HFFc6 (cell line): ENCODE measurements at regions not wholly inside any gene's neighbourhood (a gene's known extent, or its start where the extent isn't known, plus 50 kb on each side); places are given as distances from the start of the nearest gene placed in this dataset.

Experiments
- DNase-seq: peaks from one replicate; pipeline ENCODE4 v3.0.0-alpha.2; 2018
- H3K27ac Mint-ChIP-seq: 2 replicates; pipeline ENCODE4 v1.8.0; 2020; ENCODE audit warnings: mild to moderate bottlenecking, mixed read lengths
- H3K27me3 Mint-ChIP-seq: 2 replicates; pipeline ENCODE4 v1.8.0; 2021; ENCODE audit warnings: mild to moderate bottlenecking, moderate library complexity, mixed read lengths; ENCODE audit not compliant: insufficient read depth
- H3K36me3 Mint-ChIP-seq: 2 replicates; pipeline ENCODE4 v1.8.0; 2021; ENCODE audit warnings: low read depth, mixed read lengths
- H3K4me1 Mint-ChIP-seq: 2 replicates; pipeline ENCODE4 v1.8.0; 2020; ENCODE audit warnings: low read depth, mixed read lengths
- H3K4me3 Mint-ChIP-seq: 2 replicates; pipeline ENCODE4 v1.8.0; 2020; ENCODE audit warnings: mild to moderate bottlenecking, moderate library complexity, mixed read lengths
- H3K9me3 Mint-ChIP-seq: 2 replicates; pipeline ENCODE4 v1.8.0; 2020; ENCODE audit warnings: mild to moderate bottlenecking, mixed read lengths
- CTCF ChIP-seq: fragments of 200-600 bp; sonication (generic); IDR thresholded peaks from 2 replicates; pipeline ENCODE4 v1.5.0; 2021; ENCODE audit warnings: antibody characterized with exemption, mild to moderate bottlenecking

- H3K27ac Mint-ChIP-seq = no peak overlapping the region
- H3K27me3 Mint-ChIP-seq = peaks cover 2% of the 10 kb centered on the region; the same call in 1 of the 2 replicates
- H3K4me1 Mint-ChIP-seq = no peaks in the 10 kb centered on the region
These were observed 501.2 kb upstream of the INTU start for GRCh38 chr4:127131527-127131926.

GRCh38 chr4:127134490-127134889 is 498.3 kb upstream of the INTU start:
- Mint-ChIP-seq H3K36me3 (no peaks in the 10 kb centered on the region), H3K4me3 (no peak overlapping the region), H3K9me3 (no peaks in the 10 kb centered on the region), H3K4me1 (no peaks in the 10 kb centered on the region), H3K27ac (no peak overlapping the region), H3K27me3 (no peaks in the 10 kb centered on the region; the same call in 1 of the 2 replicates)
- no peak for TF ChIP-seq CTCF
- DNase-seq = no peak

More at GRCh38 chr4:127131527-127131926, 501.2 kb upstream of the INTU start:
- TF ChIP-seq CTCF = no peak
- Mint-ChIP-seq H3K36me3 (no peaks in the 10 kb centered on the region), H3K9me3 (no peaks in the 10 kb centered on the region), H3K4me3 (no peak overlapping the region)
- DNase-seq = no peak

GRCh38 chr4:127138586-127138985 is 494.2 kb upstream of the INTU start:
- TF ChIP-seq CTCF = no peak
- H3K27me3 Mint-ChIP-seq = no peaks in the 10 kb centered on the region; the same call in 1 of the 2 replicates
- DNase-seq = no peak
- H3K27ac Mint-ChIP-seq = no peak overlapping the region
- no peak overlapping the region for H3K4me3 Mint-ChIP-seq
- no peaks in the 10 kb centered on the region for H3K9me3 Mint-ChIP-seq
- H3K36me3 Mint-ChIP-seq = no peaks in the 10 kb centered on the region
- peaks cover 29% of the 10 kb centered on the region for H3K4me1 Mint-ChIP-seq

GRCh38 chr4:127139788-127140286 is 492.9 kb upstream of the INTU start:
- H3K27ac Mint-ChIP-seq = no peak overlapping the region
- H3K4me1 Mint-ChIP-seq = peaks cover 42% of the 10 kb centered on the region

GRCh38 chr4:127140306-127140705 is 492.5 kb upstream of the INTU start:
- Mint-ChIP-seq H3K27me3 (no peaks in the 10 kb centered on the region; the same call in 1 of the 2 replicates), H3K36me3 (no peaks in the 10 kb centered on the region), H3K27ac (no peak overlapping the region), H3K4me1 (peaks cover 43% of the 10 kb centered on the region), H3K4me3 (no peak overlapping the region), H3K9me3 (no peaks in the 10 kb centered on the region)
- TF ChIP-seq CTCF = no peak
- peak; percentile 9 for DNase-seq

More at GRCh38 chr4:127139788-127140286, 492.9 kb upstream of the INTU start:
- TF ChIP-seq CTCF = no peak
- no peaks in the 10 kb centered on the region; the same call in 1 of the 2 replicates for H3K27me3 Mint-ChIP-seq
- no peak overlapping the region for H3K4me3 Mint-ChIP-seq
- no peaks in the 10 kb centered on the region for H3K36me3 Mint-ChIP-seq
- no peak for DNase-seq
- no peaks in the 10 kb centered on the region for H3K9me3 Mint-ChIP-seq

- Mint-ChIP-seq H3K27ac (peak overlapping the region; percentile 14; the same call in 1 of the 2 replicates), H3K9me3 (no peaks in the 10 kb centered on the region), H3K36me3 (no peaks in the 10 kb centered on the region), H3K4me3 (no peak overlapping the region), H3K4me1 (peaks cover 43% of the 10 kb centered on the region), H3K27me3 (no peaks in the 10 kb centered on the region)
- no peak for TF ChIP-seq CTCF
- DNase-seq = peak; percentile 67
These were observed 490.9 kb upstream of the INTU start for GRCh38 chr4:127141856-127142255.
